ENCODE measurements at regions not wholly inside any gene's neighbourhood (a gene's known extent, or its start where the extent isn't known, plus 50 kb on each side); places are given as distances from the start of the nearest gene placed in this dataset.

- no peak for FAIRE-seq
Observed at GRCh38 chr2:128402911-128403670, 84.4 kb upstream of the HS6ST1 start.

GRCh38 chr2:128403814-128404708 lies 85.4 kb upstream of the HS6ST1 start:
- no peak for FAIRE-seq

GRCh38 chr2:128404709-128405466 lies 86.2 kb upstream of the HS6ST1 start:
- FAIRE-seq: no peak

- no peak for FAIRE-seq
Observed at GRCh38 chr2:128405467-128405900, 86.8 kb upstream of the HS6ST1 start.

- FAIRE-seq: no peak
Observed at GRCh38 chr2:128405981-128406613, 87.4 kb upstream of the HS6ST1 start.

GRCh38 chr2:128406736-128407554 lies 88.3 kb upstream of the HS6ST1 start:
- FAIRE-seq: no peak

GRCh38 chr2:128408349-128409305 lies 90.0 kb upstream of the HS6ST1 start:
- no peak for FAIRE-seq

GRCh38 chr2:128409326-128410034 lies 90.8 kb upstream of the HS6ST1 start:
- FAIRE-seq: no peak

- no peak for FAIRE-seq
Observed at GRCh38 chr2:128410035-128410757, 91.5 kb upstream of the HS6ST1 start.

- no peak for FAIRE-seq
Observed at GRCh38 chr2:128410758-128411215, 92.1 kb upstream of the HS6ST1 start.

- FAIRE-seq: no peak
Observed at GRCh38 chr2:128411431-128411830, 92.8 kb upstream of the HS6ST1 start.

GRCh38 chr2:128412181-128412871 lies 93.7 kb upstream of the HS6ST1 start:
- no peak for FAIRE-seq

- FAIRE-seq: no peak
Observed at GRCh38 chr2:128413014-128413717, 94.5 kb upstream of the HS6ST1 start.

GRCh38 chr2:128413718-128414341 lies 95.2 kb upstream of the HS6ST1 start:
- FAIRE-seq: no peak

- no peak for FAIRE-seq
Observed at GRCh38 chr2:128414351-128414750, 95.7 kb upstream of the HS6ST1 start.

- FAIRE-seq: no peak
Observed at GRCh38 chr2:128414946-128415778, 96.5 kb upstream of the HS6ST1 start.
